Mesothelial cell of epicardium (in vitro differentiated cells): ENCODE measurements at regions not wholly inside any gene's neighbourhood (a gene's known extent, or its start where the extent isn't known, plus 50 kb on each side); places are given as distances from the start of the nearest gene placed in this dataset.
"Not testable (repeated sequence)": the region's sequence is repeated elsewhere in the genome, so short reads cannot be mapped to it uniquely, and the experiment has no call there.

Experiments used
- DNase-seq, 2 experiments: peaks; one replicate each; pipeline ENCODE4 v3.0.0; 2021; ENCODE audit warnings: low spot score in 2 of 2; ENCODE audit not compliant: unreplicated experiment in 2 of 2
- H3K27ac Mint-ChIP-seq: 2 replicates; pipeline ENCODE4 v1.8.0; 2021; ENCODE audit warnings: mixed read lengths
- H3K27me3 Mint-ChIP-seq: 2 replicates; pipeline ENCODE4 v1.8.0; 2021; ENCODE audit warnings: low read depth, mixed read lengths
- H3K36me3 Mint-ChIP-seq: 2 replicates; pipeline ENCODE4 v1.8.0; 2021; ENCODE audit warnings: mixed read lengths
- H3K4me1 Mint-ChIP-seq: 2 replicates; pipeline ENCODE4 v1.8.0; 2021; ENCODE audit warnings: mixed read lengths
- H3K4me3 Mint-ChIP-seq: 2 replicates; pipeline ENCODE4 v1.8.0; 2021; ENCODE audit warnings: mild to moderate bottlenecking, moderate library complexity, mixed read lengths
- H3K9me3 Mint-ChIP-seq: 2 replicates; pipeline ENCODE4 v1.8.0; 2021; ENCODE audit warnings: mixed read lengths
- TF ChIP-seq, protein P1 (sequence below): fragments of 200-600 bp; sonication (generic); IDR thresholded peaks from one replicate; pipeline ENCODE4 v1.5.0; 2021; ENCODE audit warnings: antibody characterized with exemption; ENCODE audit not compliant: unreplicated experiment

DNA sequence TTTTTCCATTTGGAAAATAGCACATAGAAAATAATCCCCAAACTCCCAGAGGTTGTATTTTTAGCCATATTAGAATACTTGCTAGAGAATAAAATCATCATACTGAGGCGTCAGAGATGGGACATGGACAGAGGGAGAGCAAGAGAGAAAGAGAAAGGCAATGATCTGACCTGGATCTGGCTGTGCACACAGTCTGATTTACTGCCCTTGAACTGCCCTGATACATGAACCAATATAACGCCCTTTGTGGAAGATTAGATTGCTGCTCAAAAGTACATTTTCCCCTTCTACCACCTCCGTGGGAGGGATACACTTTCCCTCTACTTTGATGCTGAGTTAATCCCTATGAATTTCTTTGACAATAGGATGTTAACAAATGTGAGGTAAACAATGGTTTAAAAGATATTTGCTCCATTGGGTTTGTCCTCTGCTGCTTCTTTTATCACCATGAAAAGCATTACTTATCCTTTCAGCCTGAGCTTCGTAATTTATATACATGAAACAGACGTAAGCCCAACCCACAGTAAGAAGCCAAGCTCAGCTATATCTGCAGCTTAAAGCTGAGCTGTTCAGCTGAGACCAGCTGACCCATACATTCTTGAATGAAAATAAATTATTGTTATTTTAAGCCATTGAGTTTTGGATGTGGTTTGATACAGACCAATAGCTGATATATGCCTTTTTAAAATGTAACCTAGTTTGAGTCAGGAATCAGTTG, 1664.6 kb upstream of the CELF4 start:
- Mint-ChIP-seq H3K27me3 (no peaks in the 10 kb centered on the region), H3K36me3 (no peaks in the 10 kb centered on the region), H3K4me1 (peaks cover 5% of the 10 kb centered on the region), H3K4me3 (no peak overlapping the region), H3K27ac (no peak overlapping the region), H3K9me3 (peaks cover 13% of the 10 kb centered on the region)
- TF ChIP-seq, protein P1, sequence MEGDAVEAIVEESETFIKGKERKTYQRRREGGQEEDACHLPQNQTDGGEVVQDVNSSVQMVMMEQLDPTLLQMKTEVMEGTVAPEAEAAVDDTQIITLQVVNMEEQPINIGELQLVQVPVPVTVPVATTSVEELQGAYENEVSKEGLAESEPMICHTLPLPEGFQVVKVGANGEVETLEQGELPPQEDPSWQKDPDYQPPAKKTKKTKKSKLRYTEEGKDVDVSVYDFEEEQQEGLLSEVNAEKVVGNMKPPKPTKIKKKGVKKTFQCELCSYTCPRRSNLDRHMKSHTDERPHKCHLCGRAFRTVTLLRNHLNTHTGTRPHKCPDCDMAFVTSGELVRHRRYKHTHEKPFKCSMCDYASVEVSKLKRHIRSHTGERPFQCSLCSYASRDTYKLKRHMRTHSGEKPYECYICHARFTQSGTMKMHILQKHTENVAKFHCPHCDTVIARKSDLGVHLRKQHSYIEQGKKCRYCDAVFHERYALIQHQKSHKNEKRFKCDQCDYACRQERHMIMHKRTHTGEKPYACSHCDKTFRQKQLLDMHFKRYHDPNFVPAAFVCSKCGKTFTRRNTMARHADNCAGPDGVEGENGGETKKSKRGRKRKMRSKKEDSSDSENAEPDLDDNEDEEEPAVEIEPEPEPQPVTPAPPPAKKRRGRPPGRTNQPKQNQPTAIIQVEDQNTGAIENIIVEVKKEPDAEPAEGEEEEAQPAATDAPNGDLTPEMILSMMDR, result no peak
- DNase-seq, result no peak

DNA sequence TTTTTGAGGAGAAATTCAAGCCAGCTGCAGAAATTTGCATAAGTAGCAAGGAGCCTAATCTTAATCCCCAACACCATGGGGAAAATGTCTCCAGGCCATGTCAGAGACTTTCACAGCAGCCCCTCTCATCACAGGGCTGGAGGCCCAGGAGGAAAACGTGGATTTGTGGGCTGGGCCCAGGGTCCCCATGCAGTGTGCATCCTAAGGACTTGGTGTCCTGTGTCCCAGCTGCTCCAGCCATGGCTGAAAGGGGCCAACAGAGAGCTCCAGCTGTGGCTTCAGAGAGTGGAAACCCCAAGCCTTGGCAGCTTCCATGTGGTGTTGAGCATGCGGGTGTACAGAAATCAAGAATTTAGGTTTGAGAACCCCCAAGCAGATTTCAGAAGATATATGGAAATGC, 1662.2 kb upstream of the CELF4 start:
- H3K4me1 Mint-ChIP-seq, H3K9me3 Mint-ChIP-seq: not testable (repeated sequence)

GRCh38 chr18:39225373-39225772, 1659.8 kb upstream of the CELF4 start:
- Mint-ChIP-seq H3K4me3 (no peak overlapping the region), H3K27me3 (no peaks in the 10 kb centered on the region), H3K36me3 (no peaks in the 10 kb centered on the region), H3K9me3 (peaks cover 7% of the 10 kb centered on the region), H3K4me1 (no peaks in the 10 kb centered on the region), H3K27ac (no peak overlapping the region)
- TF ChIP-seq, protein P1, result no peak
- DNase-seq, result no peak

More for the DNA sequence above, 1662.2 kb upstream of the CELF4 start:
- H3K27me3 Mint-ChIP-seq, DNase-seq, H3K27ac Mint-ChIP-seq, H3K36me3 Mint-ChIP-seq, H3K4me3 Mint-ChIP-seq: not testable (repeated sequence)

DNA sequence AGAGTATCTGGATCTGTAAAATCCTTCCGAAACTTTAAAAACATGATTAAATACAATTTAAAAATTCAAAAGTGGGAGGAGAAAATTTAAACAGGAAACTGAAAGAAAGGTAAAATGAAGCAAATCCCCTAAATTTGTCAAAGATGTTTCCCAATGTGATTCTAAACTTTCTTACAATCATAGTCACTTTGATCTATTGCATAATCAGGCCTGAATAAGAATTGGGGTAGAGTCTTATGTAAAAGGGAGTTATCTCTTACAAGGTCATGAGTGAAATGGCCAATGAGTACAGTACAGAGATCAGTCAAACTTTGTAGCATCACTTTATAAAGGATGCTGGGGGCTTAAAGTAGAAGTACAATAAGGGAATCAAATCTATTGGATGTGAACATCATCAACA, 1657.7 kb upstream of the CELF4 start:
- TF ChIP-seq, protein P1, result no peak
- DNase-seq, result no peak
- Mint-ChIP-seq H3K36me3 (no peaks in the 10 kb centered on the region), H3K9me3 (no peaks in the 10 kb centered on the region), H3K4me1 (no peaks in the 10 kb centered on the region), H3K4me3 (no peak overlapping the region), H3K27ac (no peak overlapping the region), H3K27me3 (no peaks in the 10 kb centered on the region)

- peaks cover 30% of the 10 kb centered on the region for H3K9me3 Mint-ChIP-seq
- H3K27me3 Mint-ChIP-seq, result no peaks in the 10 kb centered on the region
- no peaks in the 10 kb centered on the region for H3K4me1 Mint-ChIP-seq
- DNase-seq, result no peak
- TF ChIP-seq, protein P1, result no peak
- no peaks in the 10 kb centered on the region for H3K36me3 Mint-ChIP-seq
- H3K4me3 Mint-ChIP-seq, result no peak overlapping the region
- H3K27ac Mint-ChIP-seq, result no peak overlapping the region
These were observed 1650.3 kb upstream of the CELF4 start for GRCh38 chr18:39215920-39216319.

DNA sequence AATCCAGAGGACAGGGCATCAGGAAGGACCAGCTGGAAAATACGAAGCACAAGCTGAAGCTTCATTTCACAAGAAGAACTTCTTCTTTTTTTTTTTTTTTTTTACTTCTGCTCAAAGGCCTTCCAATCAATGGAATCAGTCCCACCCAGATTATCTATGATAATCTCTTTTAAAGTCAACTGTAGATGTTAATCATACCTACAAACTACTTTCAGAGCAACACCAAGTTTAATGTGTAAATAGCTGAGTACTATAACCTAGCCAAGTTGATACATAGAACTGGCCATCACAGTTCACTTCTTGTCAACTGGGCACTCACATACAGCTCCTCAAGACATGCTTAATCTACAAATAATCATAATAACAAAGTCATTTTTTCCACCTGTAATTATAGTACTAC, 1645.9 kb upstream of the CELF4 start:
- Mint-ChIP-seq H3K9me3 (peaks cover 30% of the 10 kb centered on the region), H3K36me3 (no peaks in the 10 kb centered on the region), H3K4me3 (no peak overlapping the region), H3K27ac (no peak overlapping the region), H3K27me3 (no peaks in the 10 kb centered on the region), H3K4me1 (no peaks in the 10 kb centered on the region)
- TF ChIP-seq, protein P1, result no peak
- DNase-seq, result no peak
